Prostate gland (tissue), 2 donors: ENCODE measurements at regions not wholly inside any gene's neighbourhood (a gene's known extent, or its start where the extent isn't known, plus 50 kb on each side); places are given as distances from the start of the nearest gene placed in this dataset.

Source experiments
- DNase-seq: peaks from one replicate; pipeline ENCODE4 v3.0.0-alpha.2; 2019; ENCODE audit warnings: low spot score
- H3K27ac ChIP-seq, 2 donors: fragments of 200-600 bp; sonication (generic); 2 replicates each; pipeline ENCODE4 v1.5.1; 2017 to 2019
- H3K27me3 ChIP-seq: fragments of 200-600 bp; sonication (generic); replicated peaks from 2 replicates; pipeline ENCODE4 v1.5.1; 2019; ENCODE audit not compliant: insufficient read depth
- H3K36me3 ChIP-seq, 2 donors: fragments of 200-600 bp; sonication (generic); 1 replicate in 1 of 2; 2 replicates in 1 of 2; pipeline versions ENCODE4 v1.5.1 to v1.8.1; 2017 to 2019
- H3K4me1 ChIP-seq: fragments of 200-600 bp; sonication (generic); replicated peaks from 2 replicates; pipeline ENCODE4 v1.5.1; 2019
- H3K4me3 ChIP-seq, 2 donors: fragments of 200-600 bp; sonication (generic); 2 replicates each; pipeline ENCODE4 v1.5.1; 2017 to 2019
- H3K9me3 ChIP-seq: fragments of 200-600 bp; sonication (generic); 2 replicates; pipeline ENCODE4 v1.5.1; 2017
- CTCF ChIP-seq, 4 experiments: fragments of 200-600 bp in 2 of 4; fragments of 450-650 bp in 2 of 4; sonication (generic) in 2 of 4; IDR thresholded peaks; 1 replicate in 3 of 4; 2 replicates in 1 of 4; pipeline ENCODE4 v1.5.1; 2016 to 2019; ENCODE audit warnings: antibody characterized with exemption in 4 of 4, mild to moderate bottlenecking in 2 of 4, moderate library complexity in 2 of 4
- POLR2A ChIP-seq: fragments of 450-650 bp; IDR thresholded peaks from one replicate; pipeline ENCODE4 v1.6.1; 2016; ENCODE audit warnings: antibody characterized with exemption, mild to moderate bottlenecking
- POLR2AphosphoS5 ChIP-seq: sonication (generic); formaldehyde crosslinking; IDR thresholded peaks from one replicate; pipeline ENCODE4 v1.6.1; 2017; ENCODE audit warnings: antibody characterized with exemption
- WGBS: methylation state at CpG from one replicate; pipeline ENCODE4 v1.1.5; 2018; 5-methylcytosine and 5-hydroxymethylcytosine counted together
- intact Hi-C: fragments of 100-400 bp; cut with DNase I; formaldehyde crosslinking; loops from one replicate; pipeline ENCODE4 v1.14.2; 2022

GRCh38 chr2:19458427-19459003, 100.1 kb upstream of the OSR1 start:
- Histone ChIP-seq H3K9me3 (no peaks in the 10 kb centered on the region), H3K4me3 (no peak overlapping the region), H3K36me3 (no peaks in the 10 kb centered on the region), H3K27ac (no peak overlapping the region), H3K27me3 (no peaks in the 10 kb centered on the region), H3K4me1 (no peaks in the 10 kb centered on the region)
- WGBS: 100% methylated on average over 1 of the region's 1 CpG
- intact Hi-C loops: no loop called here
- TF ChIP-seq POLR2AphosphoS5: no peak
- no peak for TF ChIP-seq POLR2A
- TF ChIP-seq CTCF (IDR thresholded peaks at IDR 0.05): no peak
- no peak for DNase-seq

- H3K9me3 ChIP-seq: no peaks in the 10 kb centered on the region
- no peak overlapping the region for H3K4me3 ChIP-seq
- intact Hi-C loops: no loop called here
- no peak for DNase-seq
- no peaks in the 10 kb centered on the region for H3K27me3 ChIP-seq
- no peaks in the 10 kb centered on the region for H3K4me1 ChIP-seq
- no peaks in the 10 kb centered on the region for H3K36me3 ChIP-seq
- H3K27ac ChIP-seq: no peak overlapping the region
- TF ChIP-seq CTCF (IDR thresholded peaks at IDR 0.05) (no peak), POLR2A (no peak), POLR2AphosphoS5 (no peak)
Measured at GRCh38 chr2:19457809-19458208, 99.4 kb upstream of the OSR1 start.

GRCh38 chr2:19456705-19457309, 98.4 kb upstream of the OSR1 start:
- WGBS: 76% methylated on average over 1 of the region's 1 CpG
- Histone ChIP-seq H3K4me1 (no peaks in the 10 kb centered on the region), H3K4me3 (no peak overlapping the region), H3K27ac (no peak overlapping the region), H3K9me3 (no peaks in the 10 kb centered on the region), H3K36me3 (no peaks in the 10 kb centered on the region), H3K27me3 (no peaks in the 10 kb centered on the region)
- intact Hi-C loops: no loop called here
- no peak for TF ChIP-seq POLR2AphosphoS5
- no peak for TF ChIP-seq CTCF (IDR thresholded peaks at IDR 0.05)
- TF ChIP-seq POLR2A: no peak
- DNase-seq: no peak

GRCh38 chr2:19454125-19454524, 95.7 kb upstream of the OSR1 start:
- Histone ChIP-seq H3K4me1 (no peaks in the 10 kb centered on the region), H3K27ac (no peak overlapping the region), H3K36me3 (no peaks in the 10 kb centered on the region), H3K9me3 (no peaks in the 10 kb centered on the region), H3K4me3 (no peak overlapping the region), H3K27me3 (no peaks in the 10 kb centered on the region)
- DNase-seq: no peak
- intact Hi-C loops: no loop called here
- TF ChIP-seq POLR2A: no peak
- WGBS: 98% methylated on average over 2 of the region's 2 CpGs

GRCh38 chr2:19442731-19443130, 84.3 kb upstream of the OSR1 start:
- WGBS: 59% methylated on average over 3 of the region's 3 CpGs
- H3K4me1 ChIP-seq: no peaks in the 10 kb centered on the region
- no peak for DNase-seq
- no peaks in the 10 kb centered on the region for H3K36me3 ChIP-seq
- TF ChIP-seq POLR2A (no peak), CTCF (IDR thresholded peaks at IDR 0.05) (no peak), POLR2AphosphoS5 (no peak)
- no peaks in the 10 kb centered on the region for H3K9me3 ChIP-seq
- no peak overlapping the region for H3K4me3 ChIP-seq
- no peak overlapping the region for H3K27ac ChIP-seq
- intact Hi-C loops: no loop called here
- no peaks in the 10 kb centered on the region for H3K27me3 ChIP-seq
